Neural progenitor cell (in vitro differentiated cells): ENCODE measurements at regions not wholly inside any gene's neighbourhood (a gene's known extent, or its start where the extent isn't known, plus 50 kb on each side); places are given as distances from the start of the nearest gene placed in this dataset.

ENCODE experiments used
- CTCF ChIP-seq: fragments of 200-600 bp; sonication (generic); IDR thresholded peaks from 2 replicates; pipeline ENCODE4 v1.5.1; 2017; ENCODE audit warnings: antibody characterized with exemption, mild to moderate bottlenecking
- EZH2 ChIP-seq: fragments of 200-600 bp; sonication (generic); IDR thresholded peaks from 2 replicates; pipeline ENCODE4 v1.6.1; 2017; ENCODE audit warnings: antibody characterized with exemption, mild to moderate bottlenecking, moderate library complexity
- EZH2phosphoT487 ChIP-seq: fragments of 200-600 bp; sonication (generic); IDR thresholded peaks from 2 replicates; pipeline ENCODE4 v1.6.1; 2017; ENCODE audit warnings: antibody characterized with exemption

GRCh38 chr10:47094636-47095035 is 183.4 kb downstream of the PTPN20 start:
- TF ChIP-seq EZH2phosphoT487 (no peak), CTCF (no peak), EZH2 (no peak)
